ENCODE measurements at regions not wholly inside any gene's neighbourhood (a gene's known extent, or its start where the extent isn't known, plus 50 kb on each side); places are given as distances from the start of the nearest gene placed in this dataset.

- no peak for TF ChIP-seq CTCF (IDR thresholded peaks at IDR 0.05; ENCODE audit: partially characterized antibody, unreplicated experiment)
- Mint-ChIP-seq H3K4me3 (ENCODE audit: unreplicated experiment) (no peak overlapping the region), H3K4me1 (ENCODE audit: low read depth, unreplicated experiment) (no peaks in the 10 kb centered on the region), H3K27ac (ENCODE audit: unreplicated experiment) (no peak overlapping the region), H3K27me3 (ENCODE audit: unreplicated experiment) (peaks cover 1% of the 10 kb centered on the region), H3K36me3 (ENCODE audit: unreplicated experiment) (no peaks in the 10 kb centered on the region), H3K9me3 (ENCODE audit: unreplicated experiment) (peaks cover 2% of the 10 kb centered on the region)
- no peak for DNase-seq
Observed at GRCh38 chr7:68601826-68602225, 996.4 kb upstream of the AUTS2 start.

GRCh38 chr7:68604541-68604940 lies 993.7 kb upstream of the AUTS2 start:
- peaks cover 4% of the 10 kb centered on the region for H3K9me3 Mint-ChIP-seq (ENCODE audit: unreplicated experiment)
- no peak for TF ChIP-seq CTCF (IDR thresholded peaks at IDR 0.05; ENCODE audit: partially characterized antibody, unreplicated experiment)
- H3K4me1 Mint-ChIP-seq (ENCODE audit: low read depth, unreplicated experiment): no peaks in the 10 kb centered on the region
- no peak overlapping the region for H3K4me3 Mint-ChIP-seq (ENCODE audit: unreplicated experiment)
- no peak for DNase-seq
- no peaks in the 10 kb centered on the region for H3K27me3 Mint-ChIP-seq (ENCODE audit: unreplicated experiment)
- no peak overlapping the region for H3K27ac Mint-ChIP-seq (ENCODE audit: unreplicated experiment)
- H3K36me3 Mint-ChIP-seq (ENCODE audit: unreplicated experiment): peaks cover 10% of the 10 kb centered on the region

GRCh38 chr7:68610701-68611100 lies 987.6 kb upstream of the AUTS2 start:
- no peak for TF ChIP-seq CTCF (IDR thresholded peaks at IDR 0.05; ENCODE audit: partially characterized antibody, unreplicated experiment)

GRCh38 chr7:68613405-68613804 lies 984.9 kb upstream of the AUTS2 start:
- H3K36me3 Mint-ChIP-seq (ENCODE audit: unreplicated experiment): peaks cover 23% of the 10 kb centered on the region
- H3K9me3 Mint-ChIP-seq (ENCODE audit: unreplicated experiment): peaks cover 5% of the 10 kb centered on the region
- H3K27me3 Mint-ChIP-seq (ENCODE audit: unreplicated experiment): peaks cover 2% of the 10 kb centered on the region
- H3K27ac Mint-ChIP-seq (ENCODE audit: unreplicated experiment): no peak overlapping the region
- no peak overlapping the region for H3K4me3 Mint-ChIP-seq (ENCODE audit: unreplicated experiment)
- H3K4me1 Mint-ChIP-seq (ENCODE audit: low read depth, unreplicated experiment): no peaks in the 10 kb centered on the region
- no peak for DNase-seq
- no peak for TF ChIP-seq CTCF (IDR thresholded peaks at IDR 0.05; ENCODE audit: partially characterized antibody, unreplicated experiment)

More at GRCh38 chr7:68610701-68611100, 987.6 kb upstream of the AUTS2 start:
- Mint-ChIP-seq H3K4me3 (ENCODE audit: unreplicated experiment) (no peak overlapping the region), H3K9me3 (ENCODE audit: unreplicated experiment) (peaks cover 5% of the 10 kb centered on the region), H3K27ac (ENCODE audit: unreplicated experiment) (no peak overlapping the region), H3K27me3 (ENCODE audit: unreplicated experiment) (peaks cover 2% of the 10 kb centered on the region), H3K36me3 (ENCODE audit: unreplicated experiment) (peaks cover 23% of the 10 kb centered on the region), H3K4me1 (ENCODE audit: low read depth, unreplicated experiment) (no peaks in the 10 kb centered on the region)
- DNase-seq: no peak

GRCh38 chr7:68613897-68614296 lies 984.4 kb upstream of the AUTS2 start:
- no peaks in the 10 kb centered on the region for H3K4me1 Mint-ChIP-seq (ENCODE audit: low read depth, unreplicated experiment)
- no peak for DNase-seq
- H3K27ac Mint-ChIP-seq (ENCODE audit: unreplicated experiment): no peak overlapping the region
- peaks cover 5% of the 10 kb centered on the region for H3K9me3 Mint-ChIP-seq (ENCODE audit: unreplicated experiment)
- no peak for TF ChIP-seq CTCF (IDR thresholded peaks at IDR 0.05; ENCODE audit: partially characterized antibody, unreplicated experiment)
- peaks cover 2% of the 10 kb centered on the region for H3K27me3 Mint-ChIP-seq (ENCODE audit: unreplicated experiment)
- peaks cover 20% of the 10 kb centered on the region for H3K36me3 Mint-ChIP-seq (ENCODE audit: unreplicated experiment)
- no peak overlapping the region for H3K4me3 Mint-ChIP-seq (ENCODE audit: unreplicated experiment)
